ENCODE measurements at regions not wholly inside any gene's neighbourhood (a gene's known extent, or its start where the extent isn't known, plus 50 kb on each side); places are given as distances from the start of the nearest gene placed in this dataset.

DNA sequence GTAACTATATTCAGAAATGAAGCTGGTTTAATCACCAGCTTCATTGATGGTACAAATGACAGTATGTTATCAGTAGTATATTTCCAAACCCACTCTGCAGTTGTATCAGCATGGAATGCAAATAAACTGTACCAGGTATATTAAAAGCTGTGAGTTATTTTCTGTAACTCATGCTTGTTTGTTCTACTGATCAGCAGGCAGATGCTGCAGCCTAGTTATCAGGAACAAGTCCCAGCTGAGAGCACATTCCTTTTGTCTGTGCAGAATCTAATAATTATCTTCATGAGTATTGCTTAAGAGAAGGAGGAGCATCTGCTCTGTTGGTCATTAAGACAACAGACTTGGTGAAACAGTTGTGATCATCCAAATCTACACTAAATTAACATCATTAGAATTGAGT is 1331.1 kb downstream of the MRPL39 start:
- no peaks in the 10 kb centered on the region for H3K4me1 ChIP-seq (ENCODE audit: insufficient read depth)
- TF ChIP-seq, protein P1, sequence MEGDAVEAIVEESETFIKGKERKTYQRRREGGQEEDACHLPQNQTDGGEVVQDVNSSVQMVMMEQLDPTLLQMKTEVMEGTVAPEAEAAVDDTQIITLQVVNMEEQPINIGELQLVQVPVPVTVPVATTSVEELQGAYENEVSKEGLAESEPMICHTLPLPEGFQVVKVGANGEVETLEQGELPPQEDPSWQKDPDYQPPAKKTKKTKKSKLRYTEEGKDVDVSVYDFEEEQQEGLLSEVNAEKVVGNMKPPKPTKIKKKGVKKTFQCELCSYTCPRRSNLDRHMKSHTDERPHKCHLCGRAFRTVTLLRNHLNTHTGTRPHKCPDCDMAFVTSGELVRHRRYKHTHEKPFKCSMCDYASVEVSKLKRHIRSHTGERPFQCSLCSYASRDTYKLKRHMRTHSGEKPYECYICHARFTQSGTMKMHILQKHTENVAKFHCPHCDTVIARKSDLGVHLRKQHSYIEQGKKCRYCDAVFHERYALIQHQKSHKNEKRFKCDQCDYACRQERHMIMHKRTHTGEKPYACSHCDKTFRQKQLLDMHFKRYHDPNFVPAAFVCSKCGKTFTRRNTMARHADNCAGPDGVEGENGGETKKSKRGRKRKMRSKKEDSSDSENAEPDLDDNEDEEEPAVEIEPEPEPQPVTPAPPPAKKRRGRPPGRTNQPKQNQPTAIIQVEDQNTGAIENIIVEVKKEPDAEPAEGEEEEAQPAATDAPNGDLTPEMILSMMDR (IDR thresholded peaks at IDR 0.05): no peak
- TF ChIP-seq EP300 (IDR thresholded peaks at IDR 0.05) (no peak), POLR2A (IDR thresholded peaks at IDR 0.05) (no peak)
- no peak for DNase-seq
- no peak overlapping the region for H3K4me3 ChIP-seq
- H3K27me3 ChIP-seq: no peaks in the 10 kb centered on the region
- no peaks in the 10 kb centered on the region for H3K9me3 ChIP-seq
- H3K36me3 ChIP-seq: no peaks in the 10 kb centered on the region
- intact Hi-C loops (cut with DNase I): no loop called here
- no peak overlapping the region for H3K27ac ChIP-seq

DNA sequence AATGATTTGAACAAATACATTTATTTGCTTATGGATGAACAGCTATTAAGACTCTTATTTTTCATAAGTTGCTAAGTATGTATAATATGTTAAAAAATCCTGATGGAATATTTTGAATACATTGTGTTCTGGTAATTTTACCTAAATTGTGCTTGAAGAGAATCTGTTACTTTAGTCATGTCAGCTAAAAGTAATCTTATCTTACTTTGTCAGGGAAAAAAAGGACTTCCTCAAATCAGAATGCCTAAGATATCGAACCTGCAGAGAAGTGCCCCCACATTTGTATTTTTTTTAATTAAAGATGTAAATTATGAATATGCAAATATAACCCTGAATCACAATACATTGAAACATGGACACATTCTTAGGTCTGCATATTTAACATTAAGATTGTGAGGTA is 1331.7 kb downstream of the MRPL39 start:
- DNase-seq: no peak
- intact Hi-C loops (cut with DNase I): no loop called here
- TF ChIP-seq POLR2A (IDR thresholded peaks at IDR 0.05) (no peak), EP300 (IDR thresholded peaks at IDR 0.05) (no peak)
- TF ChIP-seq, protein P1 (IDR thresholded peaks at IDR 0.05): no peak
- Histone ChIP-seq H3K27ac (no peak overlapping the region), H3K27me3 (no peaks in the 10 kb centered on the region), H3K4me3 (no peak overlapping the region), H3K36me3 (no peaks in the 10 kb centered on the region), H3K9me3 (no peaks in the 10 kb centered on the region), H3K4me1 (ENCODE audit: insufficient read depth) (no peaks in the 10 kb centered on the region)
- 43 to 46% (median 45%) methylated on average over 1 of the region's 1 CpG for WGBS, 3 donors

DNA sequence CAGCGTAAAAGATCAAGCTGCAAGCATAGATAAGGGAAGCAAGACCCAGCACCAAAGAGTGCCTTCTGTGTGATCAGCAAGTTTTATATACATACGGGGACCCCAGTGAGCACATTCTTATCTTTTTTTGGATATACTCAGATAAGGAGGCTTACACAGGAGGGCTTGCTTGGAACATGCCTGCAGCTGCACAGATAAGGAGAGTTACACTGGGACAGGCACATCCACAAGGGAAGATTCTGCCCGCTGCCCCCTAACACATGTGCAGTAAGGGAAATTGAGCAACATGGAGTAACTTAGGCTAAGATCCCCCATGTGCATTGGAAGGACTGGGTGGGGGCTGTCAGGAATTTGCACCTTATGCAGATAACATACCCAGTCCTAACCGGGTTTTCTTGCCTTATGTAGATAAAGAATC is 1334.8 kb downstream of the MRPL39 start:
- TF ChIP-seq POLR2A (IDR thresholded peaks at IDR 0.05) (no peak), EP300 (IDR thresholded peaks at IDR 0.05) (no peak)
- TF ChIP-seq, protein P1 (IDR thresholded peaks at IDR 0.05): no peak
- intact Hi-C loops (cut with DNase I): no loop called here
- H3K9me3 ChIP-seq: no peaks in the 10 kb centered on the region
- H3K27me3 ChIP-seq: no peaks in the 10 kb centered on the region
- no peaks in the 10 kb centered on the region for H3K4me1 ChIP-seq (ENCODE audit: insufficient read depth)
- H3K27ac ChIP-seq: no peak overlapping the region
- no peaks in the 10 kb centered on the region for H3K36me3 ChIP-seq
- 38 to 53% (median 42%) methylated on average over 4 of the region's 4 CpGs for WGBS, 3 donors
- H3K4me3 ChIP-seq: no peak overlapping the region
- no peak for DNase-seq

DNA sequence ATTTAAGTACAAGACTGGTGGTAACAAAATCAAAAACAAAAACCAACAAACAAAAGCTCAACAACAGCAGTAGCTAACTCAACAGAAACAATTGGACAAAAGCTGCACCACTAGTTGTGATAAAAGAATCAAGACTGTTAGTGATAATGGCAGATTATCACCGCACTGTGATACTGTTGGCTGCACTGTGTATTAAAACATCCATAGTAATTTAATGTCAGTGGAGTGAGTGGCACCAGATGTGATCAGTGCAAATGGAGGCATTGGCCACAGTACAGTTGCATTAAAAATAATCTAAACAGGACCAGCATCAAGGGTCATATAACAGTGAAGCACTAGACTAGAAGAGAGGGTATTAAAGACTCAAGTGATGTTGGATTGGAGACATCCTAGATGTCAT is 1341.3 kb downstream of the MRPL39 start:
- 47 to 76% (median 56%) methylated on average over 1 of the region's 1 CpG for WGBS, 3 donors
- intact Hi-C loops (cut with DNase I): no loop called here
- Histone ChIP-seq H3K27ac (no peak overlapping the region), H3K27me3 (no peaks in the 10 kb centered on the region), H3K36me3 (no peaks in the 10 kb centered on the region), H3K9me3 (no peaks in the 10 kb centered on the region), H3K4me3 (no peak overlapping the region), H3K4me1 (ENCODE audit: insufficient read depth) (no peaks in the 10 kb centered on the region)
- DNase-seq: no peak
- TF ChIP-seq, protein P1 (IDR thresholded peaks at IDR 0.05): no peak
- no peak for TF ChIP-seq POLR2A (IDR thresholded peaks at IDR 0.05)
- no peak for TF ChIP-seq EP300 (IDR thresholded peaks at IDR 0.05)

DNA sequence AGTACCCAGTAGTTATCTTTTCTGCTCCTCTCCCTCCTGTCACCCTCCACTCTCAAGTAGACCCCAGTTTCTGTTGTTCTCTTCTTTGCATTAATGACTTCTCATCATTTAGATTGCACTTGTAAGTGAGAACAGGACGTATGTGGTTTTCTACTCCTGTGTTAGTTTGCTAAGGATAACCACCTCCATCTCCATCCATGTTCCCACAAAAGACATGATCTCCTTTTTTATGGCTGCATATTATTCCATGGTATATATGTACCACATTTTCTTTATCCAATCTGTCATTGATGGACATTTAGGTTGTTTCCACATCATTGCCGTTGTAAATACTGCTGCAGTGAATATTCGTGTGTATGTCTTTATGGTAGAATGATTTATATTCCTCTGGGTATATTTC is 1346.5 kb downstream of the MRPL39 start:
- TF ChIP-seq, protein P1 (IDR thresholded peaks at IDR 0.05): no peak
- TF ChIP-seq POLR2A (IDR thresholded peaks at IDR 0.05) (no peak), EP300 (IDR thresholded peaks at IDR 0.05) (no peak)
- Histone ChIP-seq H3K36me3 (no peaks in the 10 kb centered on the region), H3K9me3 (no peaks in the 10 kb centered on the region), H3K27me3 (no peaks in the 10 kb centered on the region), H3K27ac (no peak overlapping the region), H3K4me3 (no peak overlapping the region), H3K4me1 (ENCODE audit: insufficient read depth) (no peaks in the 10 kb centered on the region)
- WGBS, 3 donors: 82 to 88% (median 86%) methylated on average over 3 of the region's 3 CpGs
- intact Hi-C loops (cut with DNase I): no loop called here
- DNase-seq: no peak
